HG03442 (cell line): ENCODE measurements at regions not wholly inside any gene's neighbourhood (a gene's known extent, or its start where the extent isn't known, plus 50 kb on each side); places are given as distances from the start of the nearest gene placed in this dataset.
A peak's percentile ranks its signal among the peaks of the same experiment; 100 is the strongest.
"Not testable (repeated sequence)": the region's sequence is repeated elsewhere in the genome, so short reads cannot be mapped to it uniquely, and the experiment has no call there.

Source experiments
- ATAC-seq: cut with Tn5 transposase; IDR thresholded peaks from one replicate; pipeline ENCODE4 v1.9.1; 2021; ENCODE audit warnings: mild to moderate bottlenecking, moderate library complexity; ENCODE audit not compliant: unreplicated experiment

- no peak for ATAC-seq
Measured at GRCh38 chr1:116185161-116185701, 74.0 kb downstream of the MAB21L3 start.

GRCh38 chr1:116189481-116189880, 78.3 kb downstream of the MAB21L3 start:
- no peak for ATAC-seq

GRCh38 chr1:116191294-116191693, 80.1 kb downstream of the MAB21L3 start:
- ATAC-seq: no peak

GRCh38 chr1:116193768-116194167, 82.6 kb downstream of the MAB21L3 start:
- ATAC-seq: no peak

GRCh38 chr1:116194568-116194967, 83.4 kb downstream of the MAB21L3 start:
- no peak for ATAC-seq

GRCh38 chr1:116195077-116195868, 84.1 kb downstream of the MAB21L3 start:
- no peak for ATAC-seq

GRCh38 chr1:116200343-116200742, 89.1 kb downstream of the MAB21L3 start:
- not testable (repeated sequence) for ATAC-seq

GRCh38 chr1:116201911-116202310, 90.7 kb downstream of the MAB21L3 start:
- no peak for ATAC-seq

GRCh38 chr1:116203181-116203723, 92.1 kb downstream of the MAB21L3 start:
- no peak for ATAC-seq

- ATAC-seq: no peak
Measured at GRCh38 chr1:116203920-116204319, 92.7 kb downstream of the MAB21L3 start.

GRCh38 chr1:116205941-116206679, 94.9 kb downstream of the MAB21L3 start:
- ATAC-seq: no peak

- ATAC-seq: no peak
Measured at GRCh38 chr1:116207126-116207735, 96.0 kb downstream of the MAB21L3 start.

- no peak for ATAC-seq
Measured at GRCh38 chr1:116208136-116208535, 96.9 kb downstream of the MAB21L3 start.

- ATAC-seq: no peak
Measured at GRCh38 chr1:116211294-116211693, 100.1 kb downstream of the MAB21L3 start.

GRCh38 chr1:116218922-116219321, 107.7 kb downstream of the MAB21L3 start:
- ATAC-seq: no peak

GRCh38 chr1:116219651-116220434, 108.6 kb downstream of the MAB21L3 start:
- no peak for ATAC-seq

- no peak for ATAC-seq
Measured at GRCh38 chr1:116224111-116224510, 112.9 kb downstream of the MAB21L3 start.

- no peak for ATAC-seq
Measured at GRCh38 chr1:116224561-116224960, 113.4 kb downstream of the MAB21L3 start.

- ATAC-seq: no peak
Measured at GRCh38 chr1:116226017-116226416, 114.8 kb downstream of the MAB21L3 start.

GRCh38 chr1:116228511-116228910, 117.3 kb downstream of the MAB21L3 start:
- ATAC-seq: peak; percentile 49
